HG02885 (cell line): ENCODE measurements at regions not wholly inside any gene's neighbourhood (a gene's known extent, or its start where the extent isn't known, plus 50 kb on each side); places are given as distances from the start of the nearest gene placed in this dataset.

Experiments
- ATAC-seq: cut with Tn5 transposase; IDR thresholded peaks from one replicate; pipeline ENCODE4 v1.9.1; 2021; ENCODE audit warnings: mild to moderate bottlenecking; ENCODE audit not compliant: unreplicated experiment, poor library complexity

- ATAC-seq = no peak
Observed at GRCh38 chr5:2147504-2148311, 265.0 kb upstream of the IRX4 start.

- no peak for ATAC-seq
Observed at GRCh38 chr5:2143646-2144353, 261.1 kb upstream of the IRX4 start.

- no peak for ATAC-seq
Observed at GRCh38 chr5:2143088-2143487, 260.4 kb upstream of the IRX4 start.

GRCh38 chr5:2142456-2142954 is 259.8 kb upstream of the IRX4 start:
- no peak for ATAC-seq

- no peak for ATAC-seq
Observed at GRCh38 chr5:2141254-2142000, 258.7 kb upstream of the IRX4 start.

GRCh38 chr5:2140501-2141175 is 257.9 kb upstream of the IRX4 start:
- ATAC-seq = no peak

GRCh38 chr5:2139478-2139877 is 256.8 kb upstream of the IRX4 start:
- ATAC-seq = no peak

GRCh38 chr5:2138896-2139295 is 256.2 kb upstream of the IRX4 start:
- ATAC-seq = no peak

GRCh38 chr5:2137444-2138050 is 254.8 kb upstream of the IRX4 start:
- no peak for ATAC-seq

GRCh38 chr5:2136728-2137333 is 254.1 kb upstream of the IRX4 start:
- no peak for ATAC-seq

GRCh38 chr5:2135833-2136232 is 253.1 kb upstream of the IRX4 start:
- no peak for ATAC-seq

- no peak for ATAC-seq
Observed at GRCh38 chr5:2135354-2135753, 252.6 kb upstream of the IRX4 start.

GRCh38 chr5:2134543-2135292 is 252.0 kb upstream of the IRX4 start:
- no peak for ATAC-seq

- no peak for ATAC-seq
Observed at GRCh38 chr5:2133936-2134335, 251.2 kb upstream of the IRX4 start.

GRCh38 chr5:2133080-2133479 is 250.4 kb upstream of the IRX4 start:
- ATAC-seq = no peak

- ATAC-seq = no peak
Observed at GRCh38 chr5:2132497-2132847, 249.7 kb upstream of the IRX4 start.

- no peak for ATAC-seq
Observed at GRCh38 chr5:2131826-2132496, 249.2 kb upstream of the IRX4 start.

GRCh38 chr5:2131196-2131595 is 248.5 kb upstream of the IRX4 start:
- no peak for ATAC-seq
